ENCODE measurements at regions not wholly inside any gene's neighbourhood (a gene's known extent, or its start where the extent isn't known, plus 50 kb on each side); places are given as distances from the start of the nearest gene placed in this dataset.

- H3K27ac ChIP-seq: no peak overlapping the region
- no peak for DNase-seq
- H3K9me3 ChIP-seq: no peaks in the 10 kb centered on the region
- intact Hi-C loops (cut with DNase I): no loop called here
- H3K4me1 ChIP-seq (ENCODE audit: insufficient read depth): no peaks in the 10 kb centered on the region
- H3K27me3 ChIP-seq: no peaks in the 10 kb centered on the region
- TF ChIP-seq EP300 (IDR thresholded peaks at IDR 0.05) (no peak), POLR2A (IDR thresholded peaks at IDR 0.05) (no peak), CTCF (IDR thresholded peaks at IDR 0.05) (no peak)
- WGBS, 3 donors: 95 to 100% (median 98%) methylated on average over 2 of the region's 2 CpGs
- no peak overlapping the region for H3K4me3 ChIP-seq
- no peaks in the 10 kb centered on the region for H3K36me3 ChIP-seq
Observed at GRCh38 chr2:10989782-10990181, 78.0 kb downstream of the KCNF1 start.

GRCh38 chr2:10990561-10991111 lies 78.9 kb downstream of the KCNF1 start:
- TF ChIP-seq CTCF (IDR thresholded peaks at IDR 0.05): no peak
- no peak for TF ChIP-seq EP300 (IDR thresholded peaks at IDR 0.05)
- no peak for TF ChIP-seq POLR2A (IDR thresholded peaks at IDR 0.05)
- 76 to 86% (median 82%) methylated on average over 5 of the region's 5 CpGs for WGBS, 3 donors

GRCh38 chr2:10992023-10992791 lies 80.5 kb downstream of the KCNF1 start:
- intact Hi-C loops (cut with DNase I): no loop called here

More at GRCh38 chr2:10990561-10991111, 78.9 kb downstream of the KCNF1 start:
- Histone ChIP-seq H3K9me3 (no peaks in the 10 kb centered on the region), H3K36me3 (no peaks in the 10 kb centered on the region), H3K4me3 (no peak overlapping the region), H3K4me1 (ENCODE audit: insufficient read depth) (no peaks in the 10 kb centered on the region), H3K27ac (no peak overlapping the region), H3K27me3 (no peaks in the 10 kb centered on the region)
- DNase-seq: no peak
- intact Hi-C loops (cut with DNase I): no loop called here

GRCh38 chr2:10993001-10993481 lies 81.3 kb downstream of the KCNF1 start:
- 59 to 67% (median 65%) methylated on average over 8 of the region's 8 CpGs for WGBS, 3 donors
- no peaks in the 10 kb centered on the region for H3K4me1 ChIP-seq (ENCODE audit: insufficient read depth)
- no peak for TF ChIP-seq EP300 (IDR thresholded peaks at IDR 0.05)
- no peak for TF ChIP-seq CTCF (IDR thresholded peaks at IDR 0.05)
- no peak for TF ChIP-seq POLR2A (IDR thresholded peaks at IDR 0.05)
- H3K36me3 ChIP-seq: no peaks in the 10 kb centered on the region
- no peak overlapping the region for H3K4me3 ChIP-seq
- DNase-seq: no peak
- intact Hi-C loops (cut with DNase I): no loop called here
- H3K9me3 ChIP-seq: no peaks in the 10 kb centered on the region
- no peaks in the 10 kb centered on the region for H3K27me3 ChIP-seq
- H3K27ac ChIP-seq: no peak overlapping the region

More at GRCh38 chr2:10992023-10992791, 80.5 kb downstream of the KCNF1 start:
- WGBS, 3 donors: 87 to 90% (median 87%) methylated on average over 14 of the region's 14 CpGs
- no peaks in the 10 kb centered on the region for H3K36me3 ChIP-seq
- H3K4me3 ChIP-seq: no peak overlapping the region
- no peak for DNase-seq
- TF ChIP-seq POLR2A (IDR thresholded peaks at IDR 0.05) (no peak), CTCF (IDR thresholded peaks at IDR 0.05) (no peak), EP300 (IDR thresholded peaks at IDR 0.05) (no peak)
- no peaks in the 10 kb centered on the region for H3K4me1 ChIP-seq (ENCODE audit: insufficient read depth)
- H3K9me3 ChIP-seq: no peaks in the 10 kb centered on the region
- H3K27me3 ChIP-seq: no peaks in the 10 kb centered on the region
- no peak overlapping the region for H3K27ac ChIP-seq

Data from ovary (tissue), 7 donors.